ENCODE measurements at regions not wholly inside any gene's neighbourhood (a gene's known extent, or its start where the extent isn't known, plus 50 kb on each side); places are given as distances from the start of the nearest gene placed in this dataset.
A peak's percentile ranks its signal among the peaks of the same experiment; 100 is the strongest.

- no peak overlapping the region for H3K27ac ChIP-seq (ENCODE audit: extremely low read depth, low read depth, low read length)
- POLR2A ChIA-PET, result no interaction called here
- H3K36me3 ChIP-seq (ENCODE audit: control insufficient read depth in 2 of 2, insufficient read depth in 1 of 2, low read length in 2 of 2), result no peaks in the 10 kb centered on the region
- H3K4me3 ChIP-seq (ENCODE audit: low read depth, low read length), result no peak overlapping the region
- no peaks in the 10 kb centered on the region; the same call in 1 of the 2 replicates for H3K9me3 ChIP-seq (ENCODE audit: control insufficient read depth, insufficient read depth, low read depth, low read length)
- TF ChIP-seq ZSCAN5A (tag by site-specific recombination; IDR thresholded peaks at IDR 0.05) (no peak), RBAK (tag by site-specific recombination; IDR thresholded peaks at IDR 0.05) (no peak), ZNF513 (tag by site-specific recombination; IDR thresholded peaks at IDR 0.05) (no peak)
- CTCF ChIA-PET, result interaction anchor here (0.6 kb wide), 1 partner anchor 164 kb away, joined by 3 read pairs; no protein-coding TSS in a partner anchor
- H3K4me1 ChIP-seq (ENCODE audit: control insufficient read depth, insufficient read depth, low read length), result peaks cover 13% of the 10 kb centered on the region
These were observed 63.8 kb downstream of the ZBTB18 start for GRCh38 chr1:244114892-244115291.

- ChIA-PET CTCF (no interaction called here), POLR2A (no interaction called here)
- H3K4me3 ChIP-seq (ENCODE audit: low read depth, low read length), result no peak overlapping the region
- no peaks in the 10 kb centered on the region; the same call in 1 of the 2 replicates for H3K9me3 ChIP-seq (ENCODE audit: control insufficient read depth, insufficient read depth, low read depth, low read length)
- no peaks in the 10 kb centered on the region for H3K36me3 ChIP-seq (ENCODE audit: control insufficient read depth in 2 of 2, insufficient read depth in 1 of 2, low read length in 2 of 2)
- no peak overlapping the region for H3K27ac ChIP-seq (ENCODE audit: extremely low read depth, low read depth, low read length)
- TF ChIP-seq HOXD13 (CRISPR knock-in tag; IDR thresholded peaks at IDR 0.05; ENCODE audit: borderline replicate concordance) (no peak), ZNF362 (tag by site-specific recombination; IDR thresholded peaks at IDR 0.05) (no peak), SETDB1 (IDR thresholded peaks at IDR 0.05; ENCODE audit: insufficient read length, low read length) (peak; percentile 38), ZNF184 (tag by site-specific recombination; IDR thresholded peaks at IDR 0.05) (no peak)
- H3K4me1 ChIP-seq (ENCODE audit: control insufficient read depth, insufficient read depth, low read length), result peaks cover 13% of the 10 kb centered on the region
These were observed 65.9 kb downstream of the ZBTB18 start for GRCh38 chr1:244116946-244117345.

GRCh38 chr1:244118109-244118761 is 67.2 kb downstream of the ZBTB18 start:
- TF ChIP-seq SETDB1 (IDR thresholded peaks at IDR 0.05; ENCODE audit: insufficient read length, low read length) (peak; percentile 22), ZNF510 (tag by site-specific recombination; IDR thresholded peaks at IDR 0.05; ENCODE audit: insufficient replicate concordance) (no peak), TCF7L2 (IDR thresholded peaks at IDR 0.05; ENCODE audit: borderline replicate concordance, low read depth, low read length) (peak; percentile 23; the same call in 1 of the 2 replicates), ZNF549 (tag by site-specific recombination; IDR thresholded peaks at IDR 0.05) (peak; percentile 76)
- Histone ChIP-seq H3K4me1 (ENCODE audit: control insufficient read depth, insufficient read depth, low read length) (peaks cover 13% of the 10 kb centered on the region), H3K4me3 (ENCODE audit: low read depth, low read length) (no peak overlapping the region), H3K9me3 (ENCODE audit: control insufficient read depth, insufficient read depth, low read depth, low read length) (no peaks in the 10 kb centered on the region; the same call in 1 of the 2 replicates), H3K36me3 (ENCODE audit: control insufficient read depth in 2 of 2, insufficient read depth in 1 of 2, low read length in 2 of 2) (no peaks in the 10 kb centered on the region), H3K27ac (ENCODE audit: extremely low read depth, low read depth, low read length) (no peak overlapping the region)
- CTCF ChIA-PET, result no interaction called here
- POLR2A ChIA-PET, result no interaction called here

- H3K4me1 ChIP-seq (ENCODE audit: control insufficient read depth, insufficient read depth, low read length), result no peaks in the 10 kb centered on the region
- ChIA-PET CTCF (interaction anchor here (0.6 to 1.1 kb wide), 3 partner anchors 25 to 82 kb away, joined by 3 read pairs; no protein-coding TSS in a partner anchor), POLR2A (no interaction called here)
- TF ChIP-seq SCRT2 (tag by site-specific recombination; IDR thresholded peaks at IDR 0.05), result peak; percentile 40; the same call in 1 of the 2 replicates
- no peak for TF ChIP-seq ZNF18 (tag by site-specific recombination; IDR thresholded peaks at IDR 0.05)
- no peaks in the 10 kb centered on the region for H3K9me3 ChIP-seq (ENCODE audit: control insufficient read depth, insufficient read depth, low read depth, low read length)
- H3K36me3 ChIP-seq (ENCODE audit: control insufficient read depth in 2 of 2, insufficient read depth in 1 of 2, low read length in 2 of 2), result no peaks in the 10 kb centered on the region
- no peak overlapping the region for H3K4me3 ChIP-seq (ENCODE audit: low read depth, low read length)
- no peak overlapping the region for H3K27ac ChIP-seq (ENCODE audit: extremely low read depth, low read depth, low read length)
These were observed 77.7 kb downstream of the ZBTB18 start for GRCh38 chr1:244128591-244129383.
